Transverse colon (tissue), 4 donors: ENCODE measurements at regions not wholly inside any gene's neighbourhood (a gene's known extent, or its start where the extent isn't known, plus 50 kb on each side); places are given as distances from the start of the nearest gene placed in this dataset.

Experiments used
- DNase-seq: peaks from one replicate; pipeline ENCODE4 v3.0.0-alpha.2; 2019
- H3K27ac ChIP-seq, 4 donors: fragments of 200-600 bp; sonication (generic); 2 replicates each; pipeline ENCODE4 v1.5.1; 2016 to 2018; ENCODE audit warnings: inconsistent platforms in 4 of 4
- H3K27me3 ChIP-seq: fragments of 200-600 bp; sonication (generic); 2 replicates; pipeline ENCODE4 v1.5.1; 2017; ENCODE audit warnings: inconsistent platforms
- H3K36me3 ChIP-seq, 4 donors: fragments of 200-600 bp; sonication (generic); 2 replicates each; pipeline ENCODE4 v1.5.1; 2017 to 2019; ENCODE audit warnings: inconsistent platforms in 4 of 4
- H3K4me1 ChIP-seq, 4 donors: fragments of 200-600 bp; sonication (generic); 2 replicates each; pipeline ENCODE4 v1.5.1; 2017 to 2020; ENCODE audit warnings: inconsistent platforms in 4 of 4
- H3K4me3 ChIP-seq, 4 donors: fragments of 200-600 bp; sonication (generic); 1 replicate in 1 of 4; 2 replicates in 3 of 4; pipeline versions ENCODE4 v1.5.1 to v1.6.1; 2017 to 2019; ENCODE audit warnings: inconsistent platforms in 4 of 4
- H3K9me3 ChIP-seq, 2 donors: fragments of 200-600 bp; sonication (generic); 2 replicates each; pipeline ENCODE4 v1.5.1; 2017 to 2019; ENCODE audit warnings: inconsistent platforms in 2 of 2
- CTCF ChIP-seq, 5 experiments: fragments of 200-600 bp in 3 of 5; fragments of 450-650 bp in 2 of 5; sonication (generic) in 3 of 5; IDR thresholded peaks; 1 replicate in 2 of 5; 2 replicates in 3 of 5; pipeline ENCODE4 v1.5.1; 2016 to 2017; ENCODE audit warnings: antibody characterized with exemption in 5 of 5, inconsistent platforms in 3 of 5, mild to moderate bottlenecking in 2 of 5, moderate library complexity in 1 of 5
- EP300 ChIP-seq: sonication (generic); formaldehyde crosslinking; IDR thresholded peaks from one replicate; pipeline ENCODE4 v1.6.1; 2017; ENCODE audit warnings: antibody characterized with exemption, low read depth
- POLR2A ChIP-seq: fragments of 450-650 bp; IDR thresholded peaks from one replicate; pipeline ENCODE4 v1.6.1; 2016; ENCODE audit warnings: antibody characterized with exemption, mild to moderate bottlenecking, moderate library complexity
- POLR2AphosphoS5 ChIP-seq, 3 donors: sonication (generic); formaldehyde crosslinking; IDR thresholded peaks; one replicate each; pipeline ENCODE4 v1.6.1; 2016; ENCODE audit warnings: antibody characterized with exemption in 3 of 3
- WGBS, 2 donors: methylation state at CpG; one replicate each; pipeline ENCODE4 v1.1.5; 2018; ENCODE audit warnings: low coverage in 1 of 2; 5-methylcytosine and 5-hydroxymethylcytosine counted together
- in situ Hi-C, 4 donors: fragments of 200-750 bp; cut with MboI; loops; one replicate each; pipeline versions ENCODE4 v1.15.0 to v1.15.1; 2017; ENCODE audit warnings: low sequenced_read_pairs in 3 of 4, low pct_ligation_motif_present in 1 of 4, low pct_unique_long_range_greater_than_20kb in 1 of 4
- intact Hi-C: fragments of 100-400 bp; cut with DNase I; formaldehyde crosslinking; loops from one replicate; pipeline ENCODE4 v1.15.1; 2023; ENCODE audit warnings: low total_unique reads

DNA sequence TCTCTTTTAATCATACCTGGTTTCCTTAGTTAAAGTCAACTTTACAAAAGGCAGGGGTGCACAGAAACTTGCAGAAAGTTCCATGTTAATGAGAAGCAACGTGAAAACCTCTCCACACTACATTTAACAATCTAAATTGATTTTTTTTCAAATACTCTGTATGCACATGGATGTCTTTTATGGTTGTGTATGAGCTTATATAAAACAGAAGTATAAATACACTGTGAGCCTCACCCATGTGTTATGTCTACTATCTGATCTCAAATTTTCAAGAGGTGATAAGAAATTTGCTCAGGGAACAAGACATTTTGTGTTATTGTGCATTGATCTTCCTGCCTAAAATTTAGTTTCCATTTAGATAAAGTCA lies 617.6 kb downstream of the ADCYAP1 start:
- H3K9me3 ChIP-seq: no peaks in the 10 kb centered on the region
- 8 to 43% methylated on average over 1 of the region's 1 CpG for WGBS, 2 donors

GRCh38 chr18:1526991-1527390 lies 622.3 kb downstream of the ADCYAP1 start:
- WGBS, 2 donors: 24 to 36% methylated on average over 1 of the region's 1 CpG
- TF ChIP-seq CTCF (IDR thresholded peaks at IDR 0.05) (no peak), POLR2A (no peak), EP300 (no peak), POLR2AphosphoS5 (IDR thresholded peaks at IDR 0.05) (no peak)

More for the DNA sequence above, 617.6 kb downstream of the ADCYAP1 start:
- Histone ChIP-seq H3K4me1 (no peaks in the 10 kb centered on the region), H3K27ac (no peak overlapping the region), H3K36me3 (no peaks in the 10 kb centered on the region), H3K4me3 (no peak overlapping the region), H3K27me3 (no peaks in the 10 kb centered on the region)
- DNase-seq: no peak
- in situ Hi-C loops (no loop called here), intact Hi-C loops (no loop called here)
- TF ChIP-seq POLR2A: no peak
- no peak for TF ChIP-seq CTCF (IDR thresholded peaks at IDR 0.05)
- no peak for TF ChIP-seq POLR2AphosphoS5 (IDR thresholded peaks at IDR 0.05)
- TF ChIP-seq EP300: no peak

DNA sequence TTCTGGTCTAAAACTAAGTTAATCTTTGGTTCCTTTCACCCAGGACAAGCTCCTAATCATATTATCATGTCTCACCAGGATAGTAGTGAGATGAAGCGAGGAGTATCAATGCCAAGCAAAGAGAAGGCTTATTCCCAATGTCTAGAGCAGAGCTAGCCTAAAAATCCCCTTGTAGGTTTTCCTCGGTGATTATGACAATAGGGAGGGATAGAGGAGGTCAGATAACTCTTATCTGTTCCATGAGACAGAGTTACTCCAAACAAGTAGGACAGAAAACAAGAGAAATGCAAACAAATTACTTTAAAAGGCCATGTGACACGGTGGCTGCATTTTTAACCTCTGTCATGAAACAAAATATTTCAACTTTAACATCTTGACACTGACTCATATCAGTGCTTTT lies 623.1 kb downstream of the ADCYAP1 start:
- TF ChIP-seq POLR2AphosphoS5 (IDR thresholded peaks at IDR 0.05): no peak
- TF ChIP-seq POLR2A: no peak
- no peak for TF ChIP-seq EP300
- TF ChIP-seq CTCF (IDR thresholded peaks at IDR 0.05): no peak
- DNase-seq: no peak
- Histone ChIP-seq H3K4me3 (no peak overlapping the region), H3K9me3 (no peaks in the 10 kb centered on the region), H3K4me1 (no peaks in the 10 kb centered on the region), H3K27me3 (no peaks in the 10 kb centered on the region), H3K27ac (no peak overlapping the region), H3K36me3 (no peaks in the 10 kb centered on the region)
- in situ Hi-C loops: loop anchor here in 1 of 4 donors (25.0 kb wide), 1 partner anchor 159 kb away; no protein-coding TSS in a partner anchor
- WGBS, 2 donors: 47 to 52% methylated on average over 3 of the region's 3 CpGs
- intact Hi-C loops: no loop called here

More at GRCh38 chr18:1526991-1527390, 622.3 kb downstream of the ADCYAP1 start:
- no peaks in the 10 kb centered on the region for H3K9me3 ChIP-seq
- intact Hi-C loops (no loop called here), in situ Hi-C loops (loop anchor here in 1 of 4 donors (25.0 kb wide), 1 partner anchor 160 kb away; no protein-coding TSS in a partner anchor)
- no peaks in the 10 kb centered on the region for H3K36me3 ChIP-seq
- no peak overlapping the region for H3K4me3 ChIP-seq
- H3K27me3 ChIP-seq: no peaks in the 10 kb centered on the region
- H3K27ac ChIP-seq: no peak overlapping the region
- no peaks in the 10 kb centered on the region for H3K4me1 ChIP-seq
- DNase-seq: no peak

- no peaks in the 10 kb centered on the region for H3K27me3 ChIP-seq
- in situ Hi-C loops: loop anchor here in 1 of 4 donors (25.0 kb wide), 1 partner anchor 159 kb away; no protein-coding TSS in a partner anchor
- H3K36me3 ChIP-seq: no peaks in the 10 kb centered on the region
- no peak overlapping the region for H3K4me3 ChIP-seq
- no peak for DNase-seq
- intact Hi-C loops: no loop called here
- H3K27ac ChIP-seq: no peak overlapping the region
- TF ChIP-seq POLR2A (no peak), POLR2AphosphoS5 (IDR thresholded peaks at IDR 0.05) (no peak), EP300 (no peak), CTCF (IDR thresholded peaks at IDR 0.05) (no peak)
- WGBS, 2 donors: 55% methylated on average over 1 of the region's 1 CpG; no CpG with 5 or more reads in 1 of the 2 donors
- H3K9me3 ChIP-seq: no peaks in the 10 kb centered on the region
- H3K4me1 ChIP-seq: no peaks in the 10 kb centered on the region
Observed at GRCh38 chr18:1528447-1528846, 623.8 kb downstream of the ADCYAP1 start.
